ENCODE measurements at regions not wholly inside any gene's neighbourhood (a gene's known extent, or its start where the extent isn't known, plus 50 kb on each side); places are given as distances from the start of the nearest gene placed in this dataset.

- no peak for TF ChIP-seq CTCF (IDR thresholded peaks at IDR 0.05)
- TF ChIP-seq POLR2A (IDR thresholded peaks at IDR 0.05) = no peak
These were observed 166.7 kb upstream of the ZEB2 start for GRCh38 chr2:144686518-144687215.

Data from uterus (tissue), 2 donors.